IMR-90 (cell line): ENCODE measurements at regions not wholly inside any gene's neighbourhood (a gene's known extent, or its start where the extent isn't known, plus 50 kb on each side); places are given as distances from the start of the nearest gene placed in this dataset.

Source experiments
- ATAC-seq: fragments of 200-7000 bp; cut with Tn5 transposase; 2 replicates; pipeline ENCODE4 v1.9.1; 2020; ENCODE audit warnings: low read depth, mild to moderate bottlenecking, moderate library complexity
- BruUV-seq: library from RNA; stranded (reverse); fragments of 400-500 nt; replicated peaks from 2 replicates; lab custom pipeline; 2021; lab: Mats Ljungman, UMichigan
- CTCF ChIA-PET: fragments of 300-600 bp; formaldehyde crosslinking; extraction: SDS; loops from one replicate; lab custom pipeline; 2021; ENCODE audit warnings: antibody characterized with exemption; lab: Yijun Ruan, JAX
- POLR2A ChIA-PET: fragments of 300-600 bp; sonication (Branson Sonifier 250); formaldehyde crosslinking; loops from one replicate; lab custom pipeline; 2022; ENCODE audit warnings: antibody characterized with exemption; ENCODE audit not compliant: unreplicated experiment; lab: Charles Lee
- DNase-seq: peaks from one replicate; pipeline ENCODE4 v3.0.0; 2013
- H2AFZ ChIP-seq: replicated peaks from 2 replicates; pipeline ENCODE3; 2013; ENCODE audit warnings: low read length, mild to moderate bottlenecking; ENCODE audit not compliant: poor library complexity
- H2AK5ac ChIP-seq: 2 replicates; pipeline ENCODE4 v1.6.1; 2013; ENCODE audit warnings: low read depth, low read length, inconsistent platforms
- H2AK9ac ChIP-seq: replicated peaks from 2 replicates; pipeline ENCODE3; 2013; ENCODE audit warnings: mild to moderate bottlenecking, low read depth, low read length, moderate library complexity; ENCODE audit not compliant: poor library complexity
- H2BK120ac ChIP-seq: 2 replicates; pipeline ENCODE4 v1.6.1; 2013; ENCODE audit warnings: low read depth, low read length, inconsistent platforms
- H2BK15ac ChIP-seq: 3 replicates; pipeline ENCODE4 v1.6.1; 2013; ENCODE audit warnings: low read depth, low read length, inconsistent platforms
- H2BK20ac ChIP-seq: 2 replicates; pipeline ENCODE4 v1.6.1; 2013; ENCODE audit warnings: low read depth, mild to moderate bottlenecking, inconsistent platforms, low read length, moderate library complexity
- H2BK5ac ChIP-seq: 2 replicates; pipeline ENCODE4 v1.6.1; 2013; ENCODE audit warnings: mild to moderate bottlenecking, low read depth, low read length, inconsistent platforms; ENCODE audit not compliant: poor library complexity, severe bottlenecking
- H3K14ac ChIP-seq: replicated peaks from 2 replicates; pipeline ENCODE4 v1.6.1; 2013; ENCODE audit warnings: low read depth, low read length, inconsistent platforms
- H3K18ac ChIP-seq: 2 replicates; pipeline ENCODE4 v1.6.1; 2013; ENCODE audit warnings: low read depth, low read length, control low read depth
- H3K23ac ChIP-seq: 2 replicates; pipeline ENCODE4 v1.6.1; 2013; ENCODE audit warnings: low read depth, low read length, inconsistent platforms
- H3K27ac ChIP-seq: 2 replicates; pipeline ENCODE4 v1.5.1; 2013; ENCODE audit warnings: mild to moderate bottlenecking, control low read depth, low read length; ENCODE audit not compliant: insufficient read depth
- H3K27me3 ChIP-seq: 2 replicates; pipeline ENCODE4 v1.6.1; 2013; ENCODE audit warnings: low read length; ENCODE audit not compliant: control insufficient read depth, insufficient read depth
- H3K36me3 ChIP-seq: 2 replicates; pipeline ENCODE4 v1.6.1; 2013; ENCODE audit warnings: low read length, mixed read lengths; ENCODE audit not compliant: control insufficient read depth, insufficient read depth
- H3K4ac ChIP-seq: 2 replicates; pipeline ENCODE4 v1.6.1; 2013; ENCODE audit warnings: low read depth, low read length, inconsistent platforms
- H3K4me1 ChIP-seq: 2 replicates; pipeline ENCODE4 v1.6.1; 2013; ENCODE audit warnings: low read length, mixed read lengths; ENCODE audit not compliant: control insufficient read depth, insufficient read depth
- H3K4me2 ChIP-seq: 2 replicates; pipeline ENCODE4 v1.6.1; 2013; ENCODE audit warnings: low read depth, mild to moderate bottlenecking, control low read depth, low read length, moderate library complexity
- H3K4me3 ChIP-seq: 2 replicates; pipeline ENCODE4 v1.5.1; 2013; ENCODE audit warnings: low read depth, mild to moderate bottlenecking, control low read depth, low read length, moderate library complexity; ENCODE audit not compliant: insufficient read depth
- H3K56ac ChIP-seq: 2 replicates; pipeline ENCODE4 v1.6.1; 2013; ENCODE audit warnings: low read length, inconsistent platforms; ENCODE audit not compliant: insufficient read depth; ENCODE audit errors: extremely low read depth
- H3K79me1 ChIP-seq, 2 experiments: 2 replicates each; pipeline ENCODE4 v1.6.1; 2013; ENCODE audit warnings: low read length in 2 of 2, inconsistent platforms in 1 of 2, low read depth in 1 of 2
- H3K9ac ChIP-seq: 2 replicates; pipeline ENCODE4 v1.6.1; 2013; ENCODE audit warnings: low read depth, low read length, control low read depth
- H3K9me1 ChIP-seq: 2 replicates; pipeline ENCODE4 v1.6.1; 2013; ENCODE audit warnings: low read length, inconsistent platforms; ENCODE audit not compliant: insufficient read depth
- H3K9me3 ChIP-seq: 2 replicates; pipeline ENCODE4 v1.6.1; 2013; ENCODE audit warnings: low read length; ENCODE audit not compliant: control insufficient read depth, insufficient read depth
- H4K20me1 ChIP-seq: 2 replicates; pipeline ENCODE4 v1.6.1; 2013; ENCODE audit warnings: low read length, inconsistent platforms; ENCODE audit not compliant: insufficient read depth
- H4K5ac ChIP-seq: 2 replicates; pipeline ENCODE4 v1.6.1; 2013; ENCODE audit warnings: mild to moderate bottlenecking, low read depth, low read length, control low read depth
- H4K8ac ChIP-seq, 2 experiments: 2 replicates each; pipeline ENCODE4 v1.6.1; 2013; ENCODE audit warnings: low read depth in 2 of 2, low read length in 2 of 2, control low read depth in 1 of 2, inconsistent platforms in 1 of 2
- H4K91ac ChIP-seq: 2 replicates; pipeline ENCODE4 v1.6.1; 2013; ENCODE audit warnings: low read depth, low read length, inconsistent platforms; ENCODE audit not compliant: insufficient read depth
- CHD1 ChIP-seq: IDR thresholded peaks from 2 replicates; pipeline ENCODE4 v1.6.1; 2012; ENCODE audit warnings: low read depth, low read length, improper control_type of control experiment
- CTCF ChIP-seq: conservative IDR thresholded peaks from 2 replicates; pipeline ENCODE4 v1.5.1; 2012; ENCODE audit warnings: mild to moderate bottlenecking, low read depth, low read length, improper control_type of control experiment
- ELK1 ChIP-seq: fragments of 150-350 bp; IDR thresholded peaks from 2 replicates; pipeline ENCODE4 v1.6.1; 2016; ENCODE audit warnings: low read depth, mild to moderate bottlenecking, low read length, moderate library complexity, borderline replicate concordance
- FOS ChIP-seq: fragments of 150-350 bp; IDR thresholded peaks from 2 replicates; pipeline ENCODE4 v1.6.1; 2016; ENCODE audit warnings: low read depth, low read length
- MAFK ChIP-seq: IDR thresholded peaks from 2 replicates; pipeline ENCODE4 v1.6.1; 2012; ENCODE audit warnings: low read depth, low read length, improper control_type of control experiment
- MXI1 ChIP-seq: IDR thresholded peaks from 2 replicates; pipeline ENCODE4 v1.6.1; 2012; ENCODE audit warnings: low read depth, mild to moderate bottlenecking, low read length, moderate library complexity, borderline replicate concordance
- RAD21 ChIP-seq: IDR thresholded peaks from 2 replicates; pipeline ENCODE4 v1.6.1; 2012; ENCODE audit warnings: low read length, improper control_type of control experiment
- SMC3 ChIP-seq: fragments of 150-350 bp; IDR thresholded peaks from 2 replicates; pipeline ENCODE4 v1.6.1; 2016; ENCODE audit warnings: low read depth, mild to moderate bottlenecking, antibody characterized with exemption, low read length, moderate library complexity
- USF2 ChIP-seq: fragments of 150-350 bp; IDR thresholded peaks from 2 replicates; pipeline ENCODE4 v1.6.1; 2017; ENCODE audit warnings: mild to moderate bottlenecking, antibody characterized with exemption, low read length, low read depth
- WGBS, 2 experiments: methylation state at CpG; one replicate each; pipeline versions ENCODE4 v1.1.5 to v1.1.7; 2013; ENCODE audit warnings: missing lambda C conversion rate in 2 of 2; ENCODE audit not compliant: insufficient read length in 1 of 2; ENCODE audit errors: extremely low coverage in 2 of 2; 5-methylcytosine and 5-hydroxymethylcytosine counted together
- dilution Hi-C: fragments of 300-500 bp; cut with HindIII; formaldehyde crosslinking; loops from one replicate; pipeline ENCODE4 v1.14.3; 2018; ENCODE audit warnings: low sequenced_read_pairs; ENCODE audit not compliant: unreplicated experiment
- in situ Hi-C: fragments of 300-500 bp; cut with MboI; formaldehyde crosslinking; loops from 3 replicates; pipeline ENCODE4 v1.14.3; 2019; ENCODE audit warnings: low sequenced_read_pairs, inconsistent platforms, mixed read lengths
- intact Hi-C: fragments of 100-400 bp; cut with micrococcal nuclease; formaldehyde crosslinking; loops from 2 replicates; pipeline ENCODE4 v1.10.0; 2022

GRCh38 chr2:144117086-144117485, 402.8 kb downstream of the ZEB2 start:
- H3K14ac ChIP-seq, result no peak overlapping the region
- no peak overlapping the region for H2BK15ac ChIP-seq
- H4K8ac ChIP-seq, result no peak overlapping the region
- no peak overlapping the region for H3K4ac ChIP-seq
- no peak overlapping the region for H4K5ac ChIP-seq
- DNase-seq, result no peak
- dilution Hi-C loops, result no loop called here
- no peak overlapping the region for H4K91ac ChIP-seq
- no peak overlapping the region for H3K23ac ChIP-seq
- intact Hi-C loops, result no loop called here
- H3K9me1 ChIP-seq, result peaks cover 3% of the 10 kb centered on the region; the same call in 1 of the 2 replicates
- H3K27ac ChIP-seq, result no peak overlapping the region
- H2BK20ac ChIP-seq, result no peak overlapping the region
- POLR2A ChIA-PET, result interaction anchor here (0.5 kb wide), 1 partner anchor 33 kb away, joined by 3 read pairs; no protein-coding TSS in a partner anchor
- no peak overlapping the region for H2BK120ac ChIP-seq
- ATAC-seq, result no peak
- in situ Hi-C loops, result no loop called here
- no peak overlapping the region for H2BK5ac ChIP-seq
- BruUV-seq, result no TSS peak
- no peak overlapping the region for H3K4me3 ChIP-seq
- no peaks in the 10 kb centered on the region for H3K79me1 ChIP-seq
- H3K36me3 ChIP-seq, result no peaks in the 10 kb centered on the region
- H3K56ac ChIP-seq, result no peak overlapping the region
- H2AK5ac ChIP-seq, result no peak overlapping the region
- H3K9ac ChIP-seq, result no peak overlapping the region
- 73% methylated on average over 2 of the region's 3 CpGs; no CpG with 5 or more reads in 1 of the 2 experiments for WGBS, 2 experiments
- no peak overlapping the region for H3K18ac ChIP-seq
- CTCF ChIA-PET, result interaction anchor here (0.7 kb wide), 1 partner anchor 604 kb away, joined by 3 read pairs; no protein-coding TSS in a partner anchor
- no peak overlapping the region for H2AFZ ChIP-seq
- H3K9me3 ChIP-seq, result no peaks in the 10 kb centered on the region
- H2AK9ac ChIP-seq, result no peak overlapping the region
- H3K27me3 ChIP-seq, result no peaks in the 10 kb centered on the region
- TF ChIP-seq ELK1, result no peak
- TF ChIP-seq USF2, result no peak
- TF ChIP-seq MAFK, result no peak
- no peak for TF ChIP-seq SMC3
- TF ChIP-seq FOS, result no peak
- TF ChIP-seq MXI1, result no peak
- TF ChIP-seq CTCF, result no peak
- no peak for TF ChIP-seq RAD21
- no peak for TF ChIP-seq CHD1
- H4K20me1 ChIP-seq, result no peaks in the 10 kb centered on the region
- H3K4me2 ChIP-seq, result no peak overlapping the region
- no peaks in the 10 kb centered on the region; the same call in 1 of the 2 replicates for H3K4me1 ChIP-seq
